Jurkat, Clone E6-1 (cell line): ENCODE measurements at regions not wholly inside any gene's neighbourhood (a gene's known extent, or its start where the extent isn't known, plus 50 kb on each side); places are given as distances from the start of the nearest gene placed in this dataset.
"Not testable (repeated sequence)": the region's sequence is repeated elsewhere in the genome, so short reads cannot be mapped to it uniquely, and the experiment has no call there.

Source experiments
- DNase-seq: peaks from one replicate; pipeline ENCODE4 v3.0.0-alpha.2; 2011; ENCODE audit warnings: low read depth, low spot score
- H3K4me3 ChIP-seq: 2 replicates; pipeline ENCODE4 v1.5.1; 2011; ENCODE audit warnings: mild to moderate bottlenecking, low read length, control low read depth, moderate library complexity

GRCh38 chrY:7588176-7588575 lies 676.6 kb upstream of the AMELY start:
- H3K4me3 ChIP-seq, DNase-seq: not testable (repeated sequence)

GRCh38 chrY:7562541-7562940 lies 651.0 kb upstream of the AMELY start:
- DNase-seq, result no peak
- no peak overlapping the region for H3K4me3 ChIP-seq

- no peak overlapping the region for H3K4me3 ChIP-seq
- DNase-seq, result peak; percentile 20
Measured at GRCh38 chrY:7557675-7558074, 646.1 kb upstream of the AMELY start.

GRCh38 chrY:7555006-7555405 lies 643.5 kb upstream of the AMELY start:
- no peak overlapping the region for H3K4me3 ChIP-seq
- DNase-seq, result no peak

- DNase-seq, result no peak
- H3K4me3 ChIP-seq, result no peak overlapping the region
Measured at GRCh38 chrY:7545060-7545459, 633.5 kb upstream of the AMELY start.

GRCh38 chrY:7544172-7544770 lies 632.7 kb upstream of the AMELY start:
- DNase-seq, result no peak
- H3K4me3 ChIP-seq, result no peak overlapping the region

- no peak overlapping the region for H3K4me3 ChIP-seq
- no peak for DNase-seq
Measured at GRCh38 chrY:7543506-7543905, 632.0 kb upstream of the AMELY start.

GRCh38 chrY:7542256-7542858 lies 630.8 kb upstream of the AMELY start:
- H3K4me3 ChIP-seq, result no peak overlapping the region
- DNase-seq, result no peak

- no peak overlapping the region for H3K4me3 ChIP-seq
- DNase-seq, result no peak
Measured at GRCh38 chrY:7529396-7529795, 617.8 kb upstream of the AMELY start.

GRCh38 chrY:7527568-7527967 lies 616.0 kb upstream of the AMELY start:
- not testable (repeated sequence) for DNase-seq, H3K4me3 ChIP-seq

- no peak overlapping the region for H3K4me3 ChIP-seq
- no peak for DNase-seq
Measured at GRCh38 chrY:7518387-7518786, 606.8 kb upstream of the AMELY start.

- H3K4me3 ChIP-seq, result no peak overlapping the region
- no peak for DNase-seq
Measured at GRCh38 chrY:7516268-7516667, 604.7 kb upstream of the AMELY start.

GRCh38 chrY:7515812-7516211 lies 604.3 kb upstream of the AMELY start:
- DNase-seq, result no peak
- H3K4me3 ChIP-seq, result no peak overlapping the region

GRCh38 chrY:7502896-7503295 lies 591.3 kb upstream of the AMELY start:
- no peak for DNase-seq

GRCh38 chrY:7501236-7501635 lies 589.7 kb upstream of the AMELY start:
- DNase-seq, result no peak
- H3K4me3 ChIP-seq, result no peak overlapping the region

More at GRCh38 chrY:7502896-7503295, 591.3 kb upstream of the AMELY start:
- H3K4me3 ChIP-seq, result no peak overlapping the region

GRCh38 chrY:7496001-7496400 lies 584.4 kb upstream of the AMELY start:
- H3K4me3 ChIP-seq, result no peak overlapping the region
- DNase-seq, result no peak

GRCh38 chrY:7484455-7485285 lies 573.1 kb upstream of the AMELY start:
- not testable (repeated sequence) for DNase-seq, H3K4me3 ChIP-seq

- DNase-seq, result no peak
- H3K4me3 ChIP-seq, result no peak overlapping the region
Measured at GRCh38 chrY:7471976-7472375, 560.4 kb upstream of the AMELY start.

GRCh38 chrY:7470037-7470436 lies 558.5 kb upstream of the AMELY start:
- H3K4me3 ChIP-seq, result no peak overlapping the region
- no peak for DNase-seq

GRCh38 chrY:7468951-7469745 lies 557.6 kb upstream of the AMELY start:
- no peak overlapping the region for H3K4me3 ChIP-seq
- no peak for DNase-seq
